H1 (cell line): ENCODE measurements at regions not wholly inside any gene's neighbourhood (a gene's known extent, or its start where the extent isn't known, plus 50 kb on each side); places are given as distances from the start of the nearest gene placed in this dataset.

Experiments
- CTCF ChIA-PET: fragments of 300-600 bp; sonication (Branson Sonifier 250); formaldehyde crosslinking; loops from one replicate; lab custom pipeline; 2021; ENCODE audit not compliant: partially characterized antibody; lab: Charles Lee
- POLR2A ChIA-PET: fragments of 300-600 bp; sonication (Branson Sonifier 250); formaldehyde crosslinking; loops from one replicate; lab custom pipeline; 2021; ENCODE audit warnings: inconsistent platforms; ENCODE audit not compliant: partially characterized antibody; lab: Charles Lee
- DNase-seq, 2 experiments: peaks; one replicate each; pipeline versions ENCODE4 v3.0.0 to v3.0.0-alpha.2; 2010 to 2022; ENCODE audit warnings: low spot score in 2 of 2, low read depth in 1 of 2, mixed read lengths in 1 of 2
- FAIRE-seq: peaks from 2 replicates; lab custom pipeline; 2011; peaks lifted over from hg19 to GRCh38; lab: Jason Lieb, UNC
- H2AFZ ChIP-seq: 2 replicates; pipeline ENCODE4 v1.8.1; 2012; ENCODE audit warnings: low read length, inconsistent platforms
- H2AK5ac ChIP-seq: 2 replicates; pipeline ENCODE4 v1.6.1; 2013; ENCODE audit warnings: low read depth, low read length
- H2BK120ac ChIP-seq: replicated peaks from 2 replicates; pipeline ENCODE3; 2013; ENCODE audit warnings: low read depth, low read length, inconsistent platforms
- H2BK12ac ChIP-seq: 2 replicates; pipeline ENCODE4 v1.6.1; 2013; ENCODE audit warnings: low read depth, low read length
- H2BK15ac ChIP-seq: 2 replicates; pipeline ENCODE4 v1.6.1; 2013; ENCODE audit warnings: low read length
- H2BK20ac ChIP-seq: 2 replicates; pipeline ENCODE4 v1.6.1; 2013; ENCODE audit warnings: low read length
- H2BK5ac ChIP-seq: 2 replicates; pipeline ENCODE4 v1.6.1; 2013; ENCODE audit warnings: low read depth, low read length
- H3K14ac ChIP-seq: 2 replicates; pipeline ENCODE4 v1.6.1; 2013; ENCODE audit warnings: inconsistent platforms; ENCODE audit not compliant: insufficient read length
- H3K18ac ChIP-seq: 2 replicates; pipeline ENCODE4 v1.6.1; 2013; ENCODE audit warnings: low read length; ENCODE audit errors: extremely low read depth
- H3K23ac ChIP-seq: 2 replicates; pipeline ENCODE4 v1.6.1; 2013; ENCODE audit warnings: inconsistent platforms; ENCODE audit not compliant: insufficient read length
- H3K23me2 ChIP-seq: 2 replicates; pipeline ENCODE4 v1.6.1; 2013; ENCODE audit warnings: low read depth, low read length
- H3K27ac ChIP-seq: 2 replicates; pipeline ENCODE4 v1.6.1; 2011; ENCODE audit warnings: low read depth, low read length, inconsistent platforms
- H3K27me3 ChIP-seq, 4 experiments: replicated peaks in 1 of 4; 1 replicate in 1 of 4; 2 replicates in 3 of 4; pipeline versions ENCODE4 v1.6.1 to v1.8.1; 2011 to 2013; ENCODE audit warnings: low read length in 3 of 4, mild to moderate bottlenecking in 3 of 4, inconsistent platforms in 2 of 4, mixed read lengths in 2 of 4, moderate library complexity in 1 of 4; ENCODE audit not compliant: control insufficient read depth in 3 of 4, insufficient read depth in 3 of 4; ENCODE audit errors: extremely low read depth in 1 of 4
- H3K36me3 ChIP-seq, 4 experiments: 2 replicates each; pipeline versions ENCODE4 v1.6.1 to v1.8.1; 2011 to 2013; ENCODE audit warnings: mild to moderate bottlenecking in 4 of 4, low read length in 3 of 4, moderate library complexity in 2 of 4, control low read depth in 1 of 4, inconsistent platforms in 1 of 4; ENCODE audit not compliant: insufficient read depth in 4 of 4, control insufficient read depth in 2 of 4
- H3K4ac ChIP-seq: replicated peaks from 2 replicates; pipeline ENCODE3; 2013; ENCODE audit warnings: low read length, low read depth, mixed read lengths, inconsistent platforms; ENCODE audit not compliant: insufficient read length
- H3K4me1 ChIP-seq, 4 experiments: replicated peaks in 1 of 4; 1 replicate in 1 of 4; 2 replicates in 3 of 4; pipeline versions ENCODE4 v1.6.1 to v1.8.1; 2011 to 2013; ENCODE audit warnings: low read length in 3 of 4, inconsistent platforms in 2 of 4, mixed read lengths in 1 of 4; ENCODE audit not compliant: insufficient read depth in 4 of 4, control insufficient read depth in 3 of 4
- H3K4me2 ChIP-seq, 2 experiments: 2 replicates each; pipeline versions ENCODE4 v1.6.1 to v1.8.1; 2011 to 2013; ENCODE audit warnings: low read depth in 2 of 2, low read length in 2 of 2, control low read depth in 1 of 2, inconsistent platforms in 1 of 2, mild to moderate bottlenecking in 1 of 2; ENCODE audit not compliant: insufficient read depth in 1 of 2
- H3K4me3 ChIP-seq, 4 experiments: fragments of 200-600, 300-600 bp in 1 of 4; sonication (generic), shearing (Covaris generic), sonication (Bioruptor Twin) in 1 of 4; 2 replicates each; pipeline versions ENCODE4 v1.5.1 to v1.8.1; 2011 to 2016; ENCODE audit warnings: low read length in 4 of 4, low read depth in 3 of 4, control low read depth in 2 of 4, inconsistent platforms in 2 of 4, mild to moderate bottlenecking in 2 of 4, mixed read lengths in 1 of 4, moderate library complexity in 1 of 4; ENCODE audit not compliant: insufficient read depth in 2 of 4; ENCODE audit errors: extremely low read depth in 1 of 4
- H3K56ac ChIP-seq: replicated peaks from 2 replicates; pipeline ENCODE3; 2013; ENCODE audit warnings: low read depth, mild to moderate bottlenecking, mixed read lengths, low read length, inconsistent platforms; ENCODE audit not compliant: insufficient read length
- H3K79me1 ChIP-seq: 2 replicates; pipeline ENCODE4 v1.6.1; 2013; ENCODE audit warnings: low read depth, low read length, control low read depth
- H3K79me2 ChIP-seq, 2 experiments: 2 replicates each; pipeline versions ENCODE4 v1.6.1 to v1.8.1; 2012 to 2013; ENCODE audit warnings: low read length in 2 of 2, mild to moderate bottlenecking in 2 of 2, inconsistent platforms in 1 of 2; ENCODE audit not compliant: insufficient read depth in 2 of 2, control insufficient read depth in 1 of 2
- H3K9ac ChIP-seq, 4 experiments: replicated peaks in 1 of 4; 1 replicate in 1 of 4; 2 replicates in 3 of 4; pipeline versions ENCODE4 v1.6.1 to v1.8.1; 2011 to 2013; ENCODE audit warnings: low read depth in 3 of 4, low read length in 3 of 4, control low read depth in 2 of 4, mild to moderate bottlenecking in 2 of 4, moderate library complexity in 2 of 4, inconsistent platforms in 1 of 4; ENCODE audit errors: extremely low read depth in 1 of 4
- H3K9me3 ChIP-seq, 2 experiments: 2 replicates each; pipeline versions ENCODE4 v1.6.1 to v1.8.1; 2012 to 2013; ENCODE audit warnings: mild to moderate bottlenecking in 2 of 2, moderate library complexity in 2 of 2, control low read depth in 1 of 2, inconsistent platforms in 1 of 2, low read depth in 1 of 2, low read length in 1 of 2, mixed read lengths in 1 of 2; ENCODE audit not compliant: insufficient read depth in 2 of 2
- H4K20me1 ChIP-seq, 2 experiments: replicated peaks in 1 of 2; 2 replicates each; pipeline versions ENCODE3 to v1.8.1; 2011 to 2013; ENCODE audit warnings: inconsistent platforms in 2 of 2, low read length in 2 of 2, mild to moderate bottlenecking in 1 of 2; ENCODE audit not compliant: insufficient read depth in 2 of 2, control insufficient read depth in 1 of 2
- H4K5ac ChIP-seq: 2 replicates; pipeline ENCODE4 v1.6.1; 2013; ENCODE audit warnings: low read length, low read depth, mixed read lengths, inconsistent platforms; ENCODE audit not compliant: insufficient read length
- H4K8ac ChIP-seq: 2 replicates; pipeline ENCODE4 v1.8.0; 2013; ENCODE audit warnings: mild to moderate bottlenecking, moderate library complexity, low read length, inconsistent platforms; ENCODE audit not compliant: insufficient read depth; ENCODE audit errors: extremely low read depth
- H4K91ac ChIP-seq: replicated peaks from 2 replicates; pipeline ENCODE3; 2013; ENCODE audit warnings: low read length, mixed read lengths, inconsistent platforms; ENCODE audit not compliant: insufficient read length
- CEBPB ChIP-seq: IDR thresholded peaks from 2 replicates; pipeline ENCODE4 v1.6.1; 2012; ENCODE audit warnings: low read depth, low read length
- EGR1 ChIP-seq: IDR thresholded peaks from 2 replicates; pipeline ENCODE4 v1.6.1; 2011; ENCODE audit warnings: low read depth, low read length, borderline replicate concordance
- FOSL1 ChIP-seq: IDR thresholded peaks from 2 replicates; pipeline ENCODE4 v1.6.1; 2011; ENCODE audit warnings: mild to moderate bottlenecking, low read depth, low read length, moderate library complexity; ENCODE audit not compliant: insufficient read depth
- GABPA ChIP-seq: IDR thresholded peaks from 2 replicates; pipeline ENCODE4 v1.6.1; 2011; ENCODE audit warnings: mild to moderate bottlenecking, low read length, moderate library complexity, borderline replicate concordance; ENCODE audit not compliant: insufficient read depth
- JUN ChIP-seq: IDR thresholded peaks from 2 replicates; pipeline ENCODE4 v1.6.1; 2011; ENCODE audit warnings: low read depth, mild to moderate bottlenecking, improper control_type of control experiment, low read length
- JUND ChIP-seq: IDR thresholded peaks from 2 replicates; pipeline ENCODE4 v1.6.1; 2011; ENCODE audit warnings: mild to moderate bottlenecking, improper control_type of control experiment, low read length
- KDM4A ChIP-seq: IDR thresholded peaks from one replicate; pipeline ENCODE4 v1.7.1; 2012; ENCODE audit warnings: low read depth, mild to moderate bottlenecking, moderate library complexity, low read length, inconsistent platforms; ENCODE audit not compliant: severe bottlenecking
- PHF8 ChIP-seq: fragments of 200-600 bp; sonication (generic); conservative IDR thresholded peaks from 2 replicates; pipeline ENCODE4 v1.7.1; 2012; ENCODE audit warnings: low read depth, mild to moderate bottlenecking, inconsistent platforms, low read length, moderate library complexity
- RXRA ChIP-seq: IDR thresholded peaks from 2 replicates; pipeline ENCODE4 v1.6.1; 2011; ENCODE audit warnings: low read depth, mild to moderate bottlenecking, low read length, moderate library complexity; ENCODE audit not compliant: insufficient read depth
- SIX5 ChIP-seq: IDR thresholded peaks from 2 replicates; pipeline ENCODE4 v1.6.1; 2011; ENCODE audit warnings: mild to moderate bottlenecking, low read depth, low read length
- TAF1 ChIP-seq: IDR thresholded peaks from 2 replicates; pipeline ENCODE4 v1.6.1; 2011; ENCODE audit warnings: mild to moderate bottlenecking, low read depth, low read length
- TCF12 ChIP-seq: IDR thresholded peaks from 2 replicates; pipeline ENCODE4 v1.6.1; 2011; ENCODE audit warnings: low read depth, mild to moderate bottlenecking, low read length
- YY1 ChIP-seq: IDR thresholded peaks from 2 replicates; pipeline ENCODE4 v1.6.1; 2011; ENCODE audit warnings: low read depth, mild to moderate bottlenecking, low read length
- WGBS, 2 experiments: shearing (Covaris generic) in 1 of 2; methylation state at CpG; one replicate each; pipeline versions ENCODE4 v1.1.6 to v1.1.7; 2013 to 2015; ENCODE audit warnings: low lambda C conversion rate in 2 of 2, mixed read lengths in 2 of 2, inconsistent platforms in 1 of 2, low coverage in 1 of 2, missing lambda C conversion rate in 1 of 2; ENCODE audit not compliant: insufficient replicate concordance in 2 of 2, insufficient coverage in 1 of 2, insufficient read length in 1 of 2; ENCODE audit errors: extremely low coverage in 1 of 2, missing lambda C conversion rate in 1 of 2; 5-methylcytosine and 5-hydroxymethylcytosine counted together
- TF ChIP-seq, protein P1 (sequence below): IDR thresholded peaks from 2 replicates; pipeline ENCODE4 v1.6.1; 2011; ENCODE audit warnings: low read depth, mild to moderate bottlenecking, low read length; ENCODE audit not compliant: insufficient read depth

DNA sequence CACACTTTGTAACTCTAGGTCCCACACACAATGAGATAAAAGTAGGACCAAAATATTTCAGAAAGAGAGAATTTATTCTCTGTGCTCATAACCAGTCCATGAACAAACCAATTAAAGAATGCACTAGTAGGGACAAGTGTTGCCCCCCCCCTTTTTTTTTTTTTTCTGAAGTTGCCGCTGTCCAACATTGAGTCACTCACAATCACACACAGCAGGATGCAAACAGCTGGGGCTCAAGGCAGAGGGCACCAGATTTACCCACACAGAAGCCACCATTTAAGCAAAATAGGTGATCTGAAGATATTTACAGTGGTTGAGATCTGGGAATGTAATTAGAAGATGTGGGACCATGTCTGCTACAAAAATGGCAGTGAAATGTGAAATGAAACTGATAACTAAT, 850.9 kb upstream of the SLIT2 start:
- H2AK5ac ChIP-seq: no peak overlapping the region
- no peak overlapping the region for H4K91ac ChIP-seq
- H3K9me3 ChIP-seq: no peaks in the 10 kb centered on the region
- no peak overlapping the region for H3K4me3 ChIP-seq
- no peaks in the 10 kb centered on the region for H3K79me1 ChIP-seq
- no peak overlapping the region for H2BK12ac ChIP-seq
- no peak for DNase-seq
- no peaks in the 10 kb centered on the region for H4K20me1 ChIP-seq
- no peak overlapping the region for H4K8ac ChIP-seq
- no peak overlapping the region for H2BK15ac ChIP-seq
- FAIRE-seq: no peak
- no peak overlapping the region for H2BK5ac ChIP-seq
- no peak overlapping the region for H3K56ac ChIP-seq
- H3K27me3 ChIP-seq: no peaks in the 10 kb centered on the region
- WGBS, 2 experiments: no CpG with 5 or more reads among the region's 1 CpG
- no peak overlapping the region for H3K4me2 ChIP-seq
- peaks cover 2% of the 10 kb centered on the region; the same call in 1 of the 2 replicates for H3K23me2 ChIP-seq
- no peaks in the 10 kb centered on the region for H3K79me2 ChIP-seq
- no peak overlapping the region for H3K18ac ChIP-seq
- H3K4me1 ChIP-seq: no peaks in the 10 kb centered on the region
- no peak overlapping the region for H4K5ac ChIP-seq
- H3K9ac ChIP-seq: no peak overlapping the region
- H3K4ac ChIP-seq: no peak overlapping the region
- H2BK120ac ChIP-seq: no peak overlapping the region
- ChIA-PET CTCF (interaction anchor here (0.6 kb wide), 1 partner anchor 28 kb away, joined by 3 read pairs; no protein-coding TSS in a partner anchor), POLR2A (no interaction called here)
- H2AFZ ChIP-seq: no peak overlapping the region
- H3K14ac ChIP-seq: no peak overlapping the region
- H3K27ac ChIP-seq: no peak overlapping the region
- H3K36me3 ChIP-seq: no peaks in the 10 kb centered on the region
- H3K23ac ChIP-seq: no peak overlapping the region
- no peak overlapping the region for H2BK20ac ChIP-seq
- no peak for TF ChIP-seq YY1
- TF ChIP-seq RXRA: no peak
- no peak for TF ChIP-seq SIX5
- TF ChIP-seq TCF12: no peak
- no peak for TF ChIP-seq CEBPB
- TF ChIP-seq, protein P1, sequence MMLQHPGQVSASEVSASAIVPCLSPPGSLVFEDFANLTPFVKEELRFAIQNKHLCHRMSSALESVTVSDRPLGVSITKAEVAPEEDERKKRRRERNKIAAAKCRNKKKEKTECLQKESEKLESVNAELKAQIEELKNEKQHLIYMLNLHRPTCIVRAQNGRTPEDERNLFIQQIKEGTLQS: no peak
- TF ChIP-seq FOSL1: no peak
- no peak for TF ChIP-seq JUND
- TF ChIP-seq PHF8: no peak
- no peak for TF ChIP-seq KDM4A
- no peak for TF ChIP-seq JUN
- TF ChIP-seq TAF1: no peak
- TF ChIP-seq GABPA: no peak
- TF ChIP-seq EGR1: no peak
